ENCODE measurements at regions not wholly inside any gene's neighbourhood (a gene's known extent, or its start where the extent isn't known, plus 50 kb on each side); places are given as distances from the start of the nearest gene placed in this dataset.

DNA sequence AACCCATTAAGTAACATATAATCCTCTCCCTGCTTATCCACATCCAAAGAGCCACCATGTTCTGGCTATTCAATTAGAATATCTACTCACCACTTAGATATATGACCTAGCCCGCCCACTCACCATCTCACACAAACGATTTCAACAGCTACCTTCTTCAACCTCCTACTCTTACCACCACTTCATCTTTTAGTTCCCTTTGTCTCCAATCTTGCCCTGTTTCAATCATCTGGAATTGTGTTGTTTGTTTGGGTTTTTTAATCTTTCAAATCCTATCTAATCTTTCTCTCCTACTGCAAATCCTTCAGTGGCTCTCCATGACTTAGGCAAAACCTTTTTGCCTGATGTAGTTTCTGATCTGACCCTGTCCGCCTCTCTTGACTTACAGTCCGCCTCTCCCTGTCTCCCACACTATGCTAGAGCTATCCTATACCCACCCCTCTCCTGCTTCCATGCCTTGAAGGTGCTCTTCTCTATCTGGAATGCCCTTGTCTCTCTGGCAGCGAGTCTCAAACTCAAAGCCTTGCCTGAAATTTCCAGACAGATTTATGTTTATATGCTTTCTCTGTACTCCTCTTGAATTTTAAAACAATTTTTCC is 161.0 kb upstream of the CRY1 start (continued):
- no peak for TF ChIP-seq FOSL1 (CRISPR knock-in tag; IDR thresholded peaks at IDR 0.05; ENCODE audit: borderline replicate concordance)
- TF ChIP-seq, protein P1, sequence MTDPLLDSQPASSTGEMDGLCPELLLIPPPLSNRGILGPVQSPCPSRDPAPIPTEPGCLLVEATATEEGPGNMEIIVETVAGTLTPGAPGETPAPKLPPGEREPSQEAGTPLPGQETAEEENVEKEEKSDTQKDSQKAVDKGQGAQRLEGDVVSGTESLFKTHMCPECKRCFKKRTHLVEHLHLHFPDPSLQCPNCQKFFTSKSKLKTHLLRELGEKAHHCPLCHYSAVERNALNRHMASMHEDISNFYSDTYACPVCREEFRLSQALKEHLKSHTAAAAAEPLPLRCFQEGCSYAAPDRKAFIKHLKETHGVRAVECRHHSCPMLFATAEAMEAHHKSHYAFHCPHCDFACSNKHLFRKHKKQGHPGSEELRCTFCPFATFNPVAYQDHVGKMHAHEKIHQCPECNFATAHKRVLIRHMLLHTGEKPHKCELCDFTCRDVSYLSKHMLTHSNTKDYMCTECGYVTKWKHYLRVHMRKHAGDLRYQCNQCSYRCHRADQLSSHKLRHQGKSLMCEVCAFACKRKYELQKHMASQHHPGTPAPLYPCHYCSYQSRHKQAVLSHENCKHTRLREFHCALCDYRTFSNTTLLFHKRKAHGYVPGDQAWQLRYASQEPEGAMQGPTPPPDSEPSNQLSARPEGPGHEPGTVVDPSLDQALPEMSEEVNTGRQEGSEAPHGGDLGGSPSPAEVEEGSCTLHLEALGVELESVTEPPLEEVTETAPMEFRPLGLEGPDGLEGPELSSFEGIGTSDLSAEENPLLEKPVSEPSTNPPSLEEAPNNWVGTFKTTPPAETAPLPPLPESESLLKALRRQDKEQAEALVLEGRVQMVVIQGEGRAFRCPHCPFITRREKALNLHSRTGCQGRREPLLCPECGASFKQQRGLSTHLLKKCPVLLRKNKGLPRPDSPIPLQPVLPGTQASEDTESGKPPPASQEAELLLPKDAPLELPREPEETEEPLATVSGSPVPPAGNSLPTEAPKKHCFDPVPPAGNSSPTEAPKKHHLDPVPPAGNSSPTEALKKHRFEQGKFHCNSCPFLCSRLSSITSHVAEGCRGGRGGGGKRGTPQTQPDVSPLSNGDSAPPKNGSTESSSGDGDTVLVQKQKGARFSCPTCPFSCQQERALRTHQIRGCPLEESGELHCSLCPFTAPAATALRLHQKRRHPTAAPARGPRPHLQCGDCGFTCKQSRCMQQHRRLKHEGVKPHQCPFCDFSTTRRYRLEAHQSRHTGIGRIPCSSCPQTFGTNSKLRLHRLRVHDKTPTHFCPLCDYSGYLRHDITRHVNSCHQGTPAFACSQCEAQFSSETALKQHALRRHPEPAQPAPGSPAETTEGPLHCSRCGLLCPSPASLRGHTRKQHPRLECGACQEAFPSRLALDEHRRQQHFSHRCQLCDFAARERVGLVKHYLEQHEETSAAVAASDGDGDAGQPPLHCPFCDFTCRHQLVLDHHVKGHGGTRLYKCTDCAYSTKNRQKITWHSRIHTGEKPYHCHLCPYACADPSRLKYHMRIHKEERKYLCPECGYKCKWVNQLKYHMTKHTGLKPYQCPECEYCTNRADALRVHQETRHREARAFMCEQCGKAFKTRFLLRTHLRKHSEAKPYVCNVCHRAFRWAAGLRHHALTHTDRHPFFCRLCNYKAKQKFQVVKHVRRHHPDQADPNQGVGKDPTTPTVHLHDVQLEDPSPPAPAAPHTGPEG (CRISPR knock-in tag; IDR thresholded peaks at IDR 0.05): no peak
- no peak for TF ChIP-seq SP140L (CRISPR knock-in tag; IDR thresholded peaks at IDR 0.05; ENCODE audit: borderline replicate concordance)

DNA sequence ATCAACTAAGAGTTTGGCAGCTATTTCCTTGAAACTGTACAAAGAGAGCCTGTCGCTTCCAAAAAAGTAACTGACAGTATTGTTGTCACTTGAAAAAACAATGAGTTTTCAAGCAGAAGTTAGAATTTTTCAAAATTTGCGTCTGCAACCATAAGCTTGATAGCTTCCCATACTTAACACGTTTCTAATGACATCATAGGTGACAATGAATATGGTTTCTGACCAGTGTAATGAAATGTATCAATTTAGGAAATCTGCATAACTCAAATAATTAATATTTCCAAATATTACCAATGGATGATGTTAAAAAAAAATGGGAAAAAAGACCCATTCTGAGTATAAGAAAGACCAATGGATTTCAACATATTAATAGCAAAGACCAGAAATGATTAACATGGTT is 165.4 kb upstream of the CRY1 start:
- ChIA-PET POLR2A (no interaction called here), CTCF (ENCODE audit: low intra/inter-chr PET ratio, low total read pairs) (no interaction called here)
- no peaks in the 10 kb centered on the region for H4K20me1 ChIP-seq (ENCODE audit: insufficient read depth, low read length)
- H3K4me1 ChIP-seq (ENCODE audit: insufficient read depth, low read length): peaks cover 6% of the 10 kb centered on the region; the same call in 1 of the 2 replicates
- FAIRE-seq: no peak
- H3K9me3 ChIP-seq (ENCODE audit: low read length): no peaks in the 10 kb centered on the region
- in situ Hi-C loops (cut with HindIII; ENCODE audit: extremely low pct_ligation_motif_present, low pct_unique_long_range_greater_than_20kb) (no loop called here), intact Hi-C loops (cut with micrococcal nuclease; ENCODE audit: unreplicated experiment) (no loop called here)
- no peaks in the 10 kb centered on the region for H3K27me3 ChIP-seq (ENCODE audit: control insufficient read depth in 1 of 2, insufficient read depth in 2 of 2, low read length in 2 of 2)
- no peaks in the 10 kb centered on the region for H3K79me2 ChIP-seq (ENCODE audit: insufficient read depth, low read length)
- ATAC-seq: no peak
- WGBS (ENCODE audit: low lambda C conversion rate): 42% methylated on average over 3 of the region's 3 CpGs
- no peak overlapping the region for H3K4me3 ChIP-seq (replicated peaks in 1 of 3; ENCODE audit: insufficient read depth in 1 of 3, low read depth in 2 of 3, low read length in 3 of 3)
- no TSS peak for BruUV-seq (replicated peaks)
- no peak for DNase-seq (ENCODE audit: low spot score)
- no peaks in the 10 kb centered on the region for H3K36me3 ChIP-seq (replicated peaks in 1 of 2; ENCODE audit: control insufficient read depth in 1 of 2, insufficient read depth in 2 of 2, low read length in 2 of 2)
- H3K4me2 ChIP-seq (ENCODE audit: low read depth, low read length): no peak overlapping the region
- no peak overlapping the region for H3K9ac ChIP-seq (ENCODE audit: insufficient read depth, low read depth, low read length)
- H2AFZ ChIP-seq (ENCODE audit: low read length): no peak overlapping the region
- no peak overlapping the region for H3K27ac ChIP-seq (ENCODE audit: extremely low read length, insufficient read depth, low read length)
- TF ChIP-seq ATF7 (IDR thresholded peaks at IDR 0.05) (peak; percentile 53), ATF7 (CRISPR knock-in tag; IDR thresholded peaks at IDR 0.05) (no peak)
- TF ChIP-seq, protein P2, sequence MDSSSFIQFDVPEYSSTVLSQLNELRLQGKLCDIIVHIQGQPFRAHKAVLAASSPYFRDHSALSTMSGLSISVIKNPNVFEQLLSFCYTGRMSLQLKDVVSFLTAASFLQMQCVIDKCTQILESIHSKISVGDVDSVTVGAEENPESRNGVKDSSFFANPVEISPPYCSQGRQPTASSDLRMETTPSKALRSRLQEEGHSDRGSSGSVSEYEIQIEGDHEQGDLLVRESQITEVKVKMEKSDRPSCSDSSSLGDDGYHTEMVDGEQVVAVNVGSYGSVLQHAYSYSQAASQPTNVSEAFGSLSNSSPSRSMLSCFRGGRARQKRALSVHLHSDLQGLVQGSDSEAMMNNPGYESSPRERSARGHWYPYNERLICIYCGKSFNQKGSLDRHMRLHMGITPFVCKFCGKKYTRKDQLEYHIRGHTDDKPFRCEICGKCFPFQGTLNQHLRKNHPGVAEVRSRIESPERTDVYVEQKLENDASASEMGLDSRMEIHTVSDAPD (CRISPR knock-in tag; IDR thresholded peaks at IDR 0.05): no peak
